SW480 (cell line): ENCODE measurements at regions not wholly inside any gene's neighbourhood (a gene's known extent, or its start where the extent isn't known, plus 50 kb on each side); places are given as distances from the start of the nearest gene placed in this dataset.
"Not testable (repeated sequence)": the region's sequence is repeated elsewhere in the genome, so short reads cannot be mapped to it uniquely, and the experiment has no call there.

Experiments
- DNase-seq: peaks from one replicate; pipeline ENCODE4 v3.0.0-alpha.2; 2016; ENCODE audit warnings: low spot score

DNA sequence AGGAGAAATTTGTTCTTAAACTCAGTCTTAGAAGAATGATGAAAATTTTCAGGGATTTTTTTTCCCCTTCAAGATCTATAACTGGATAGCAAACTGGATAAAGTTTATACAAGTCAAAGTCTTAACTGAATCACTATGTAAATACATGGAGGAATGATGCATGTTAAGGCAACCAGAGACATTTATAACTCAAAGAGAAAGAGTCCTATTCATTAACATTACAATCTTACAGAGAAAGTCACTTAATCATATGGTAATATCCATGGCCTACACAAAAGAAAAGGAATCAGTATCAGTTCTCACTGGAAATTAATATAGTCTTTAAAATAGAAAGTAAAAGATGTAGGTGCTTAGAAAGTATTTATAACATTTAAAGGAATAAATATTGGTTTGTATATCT is 869.1 kb downstream of the TBL1XR1 start:
- DNase-seq, result no peak

DNA sequence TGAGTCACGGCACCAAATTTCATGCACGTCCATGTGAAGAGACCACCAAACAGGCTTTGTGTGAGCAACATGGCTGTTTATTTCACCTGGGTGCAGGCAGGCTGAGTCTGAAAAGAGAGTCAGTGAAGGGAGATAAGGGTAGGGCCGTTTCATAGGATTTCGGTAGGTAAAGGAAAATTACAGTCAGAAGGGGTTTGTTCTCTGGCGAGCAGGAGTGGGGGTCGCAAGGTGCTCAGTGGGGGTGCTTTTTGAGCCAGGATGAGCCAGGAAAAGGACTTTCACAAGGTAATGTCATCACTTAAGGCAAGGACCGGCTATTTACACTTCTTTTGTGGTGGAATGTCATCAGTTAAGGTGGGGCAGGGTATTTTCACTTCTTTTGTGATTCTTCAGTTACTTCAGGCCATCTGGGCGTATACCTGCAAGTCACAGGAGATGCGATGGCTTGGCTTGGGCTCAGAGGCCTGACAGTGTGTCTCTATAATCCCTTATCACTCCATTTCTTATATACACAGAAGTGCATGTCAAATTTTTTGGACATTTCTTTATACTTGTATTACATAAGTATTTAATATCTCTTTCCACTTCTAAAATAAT is 870.3 kb downstream of the TBL1XR1 start:
- not testable (repeated sequence) for DNase-seq

DNA sequence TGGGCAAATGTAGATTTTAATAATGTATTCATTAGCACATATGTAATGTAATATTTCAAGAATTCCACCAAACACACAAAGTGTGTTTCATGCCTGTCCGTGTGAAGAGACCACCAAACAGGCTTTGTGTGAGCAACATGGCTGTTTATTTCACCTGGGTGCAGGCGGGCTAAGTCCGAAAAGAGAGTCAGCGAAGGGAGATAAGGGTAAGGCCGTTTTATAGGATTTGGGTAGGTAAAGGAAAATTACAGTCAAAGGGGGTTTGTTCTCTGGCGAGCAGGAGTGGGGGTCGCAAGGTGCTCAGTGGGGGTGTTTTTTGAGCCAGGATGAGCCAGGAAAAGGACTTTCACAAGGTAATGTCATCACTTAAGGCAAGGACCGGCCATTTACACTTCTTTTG is 875.8 kb downstream of the TBL1XR1 start:
- not testable (repeated sequence) for DNase-seq

DNA sequence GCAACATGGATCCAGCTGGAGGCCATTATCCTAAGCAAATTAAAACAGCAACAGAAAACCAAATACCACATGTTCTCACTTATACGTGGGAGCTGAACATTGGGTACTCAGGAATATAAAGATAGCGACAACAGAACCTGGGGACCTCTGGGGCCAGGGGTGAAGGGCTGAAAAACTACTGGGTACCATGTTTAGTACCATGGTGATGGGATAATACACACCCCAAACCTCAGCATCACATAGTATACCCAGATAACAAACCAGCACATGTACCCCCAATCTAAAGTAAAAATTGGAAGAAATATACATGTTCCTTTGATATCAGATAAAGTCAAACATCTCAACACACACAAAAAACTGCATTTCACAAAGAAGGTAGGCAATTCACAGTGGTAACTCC is 876.2 kb downstream of the TBL1XR1 start:
- no peak for DNase-seq

DNA sequence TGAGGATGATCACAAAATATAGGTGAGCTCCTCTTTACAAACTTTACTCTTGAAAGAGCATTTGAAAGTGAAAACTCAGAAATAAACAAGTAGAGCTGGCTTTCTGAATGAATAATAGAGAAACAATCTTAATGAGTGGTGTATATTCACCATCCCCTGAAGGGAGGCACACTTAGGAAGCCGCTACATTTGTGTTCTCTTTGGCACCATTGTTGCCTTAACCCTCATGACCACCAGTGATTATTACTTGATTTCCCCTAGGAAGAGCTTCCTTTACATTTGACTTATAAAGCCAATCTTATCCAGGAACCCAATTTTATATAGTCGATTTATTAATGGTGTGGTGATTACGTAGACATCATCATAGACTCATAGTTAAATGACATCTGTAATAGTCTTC is 883.9 kb downstream of the TBL1XR1 start:
- no peak for DNase-seq

DNA sequence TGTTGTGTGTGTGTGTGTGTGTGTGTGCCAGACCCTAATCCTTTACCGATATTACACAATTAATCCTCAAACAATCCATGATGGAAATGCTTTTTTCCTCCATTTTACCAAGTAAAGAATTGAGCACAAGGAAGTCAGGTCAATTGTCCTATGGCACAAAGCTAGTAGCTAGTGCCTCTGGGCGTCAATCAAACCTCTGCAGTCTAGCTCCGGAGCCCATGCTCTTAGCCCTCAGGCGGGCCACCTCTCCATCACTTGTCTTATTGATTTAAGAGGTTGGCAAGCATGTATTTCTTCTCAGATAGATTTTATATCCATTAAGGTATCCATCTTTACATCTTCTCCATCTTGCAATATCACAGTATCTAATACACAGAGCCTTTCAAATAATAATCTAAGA is 886.6 kb downstream of the TBL1XR1 start:
- DNase-seq, result no peak

DNA sequence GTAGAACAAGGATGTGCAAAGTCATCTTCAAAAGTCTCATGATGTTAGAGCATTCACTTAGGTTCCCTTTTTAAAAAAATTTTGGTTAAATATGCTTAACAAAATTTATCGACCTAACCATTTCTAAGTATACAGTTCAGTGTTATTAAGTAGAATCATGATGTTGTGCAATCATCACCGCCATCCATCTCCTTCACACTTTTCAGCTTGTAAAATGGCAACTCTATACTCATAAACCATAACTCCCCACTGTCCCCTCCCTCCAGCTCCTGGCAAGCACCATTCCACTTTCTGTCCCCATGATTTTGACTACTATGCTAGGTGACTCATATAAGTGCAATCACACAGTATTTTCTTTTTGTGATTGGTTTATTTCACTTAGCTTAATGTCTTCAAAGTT is 895.0 kb downstream of the TBL1XR1 start:
- no peak for DNase-seq

DNA sequence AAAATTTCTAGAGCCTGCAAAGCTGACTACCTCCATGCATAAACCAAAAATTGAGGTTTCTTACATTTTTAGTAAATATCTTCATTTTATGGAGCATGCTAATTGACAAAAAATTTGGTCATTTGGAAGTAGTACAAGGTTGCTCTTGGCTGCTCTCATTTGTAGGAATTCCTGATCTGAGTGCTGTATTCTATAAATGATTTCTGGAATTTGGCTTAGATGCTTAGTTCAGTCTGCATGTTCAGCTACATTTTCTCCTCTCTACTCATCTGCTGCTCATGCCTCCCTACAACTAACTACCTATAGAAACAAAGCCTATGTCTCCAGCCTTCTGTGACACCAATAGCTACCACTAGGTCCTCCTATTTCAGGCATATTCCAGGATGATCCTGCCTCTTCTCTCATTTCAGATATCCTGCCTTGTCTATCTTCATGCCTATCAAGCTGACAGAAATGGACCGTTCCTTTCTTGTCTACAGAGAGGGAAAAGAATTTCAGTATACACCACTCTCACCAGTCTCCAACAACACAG is 901.1 kb downstream of the TBL1XR1 start:
- DNase-seq, result no peak

DNA sequence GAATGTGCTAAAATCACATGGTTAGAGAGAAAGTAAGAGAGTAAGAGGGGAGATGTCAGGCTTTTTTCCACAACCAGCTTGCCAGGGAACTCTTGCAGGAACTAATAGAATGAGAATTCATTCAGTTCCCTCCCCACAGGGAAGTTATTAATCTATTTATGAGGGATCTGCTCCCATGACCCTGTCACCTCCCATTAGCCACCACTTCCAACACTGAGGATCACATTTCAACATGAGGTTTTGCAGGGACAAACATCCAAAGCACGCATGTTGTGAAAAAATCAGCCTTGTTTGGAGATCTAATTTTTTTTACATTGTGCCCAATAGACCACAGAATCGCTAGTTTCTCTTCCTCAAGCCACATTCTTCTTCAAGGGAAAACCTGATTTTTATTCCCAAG is 904.0 kb downstream of the TBL1XR1 start:
- DNase-seq, result no peak

DNA sequence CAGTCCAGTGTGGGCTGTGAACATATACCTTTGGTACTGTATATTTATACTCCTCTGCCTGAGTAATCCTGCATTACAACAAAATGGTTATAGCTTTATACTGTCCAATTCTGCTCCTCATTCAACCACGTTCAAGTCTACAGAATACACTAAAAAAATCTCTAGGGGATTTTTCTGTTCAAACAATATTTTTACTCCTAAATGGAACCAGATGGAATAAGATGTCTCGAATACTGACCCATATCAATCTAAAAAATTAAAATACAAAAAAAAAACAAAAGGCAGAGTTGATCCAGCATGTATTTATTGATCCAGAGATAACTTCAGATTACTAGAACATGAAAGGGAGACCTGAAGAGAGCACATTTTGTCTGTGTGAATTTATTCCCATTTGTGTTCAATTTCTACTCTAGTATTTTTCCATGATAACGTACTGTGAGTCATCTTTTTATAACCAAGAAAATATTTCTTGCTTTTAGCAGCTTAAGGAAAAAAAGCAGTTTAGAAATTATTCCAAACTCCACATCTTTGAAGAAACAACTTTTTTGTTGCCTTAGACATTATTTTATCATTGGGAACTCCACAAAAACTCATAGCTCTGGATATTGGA is 910.7 kb downstream of the TBL1XR1 start:
- DNase-seq, result no peak

DNA sequence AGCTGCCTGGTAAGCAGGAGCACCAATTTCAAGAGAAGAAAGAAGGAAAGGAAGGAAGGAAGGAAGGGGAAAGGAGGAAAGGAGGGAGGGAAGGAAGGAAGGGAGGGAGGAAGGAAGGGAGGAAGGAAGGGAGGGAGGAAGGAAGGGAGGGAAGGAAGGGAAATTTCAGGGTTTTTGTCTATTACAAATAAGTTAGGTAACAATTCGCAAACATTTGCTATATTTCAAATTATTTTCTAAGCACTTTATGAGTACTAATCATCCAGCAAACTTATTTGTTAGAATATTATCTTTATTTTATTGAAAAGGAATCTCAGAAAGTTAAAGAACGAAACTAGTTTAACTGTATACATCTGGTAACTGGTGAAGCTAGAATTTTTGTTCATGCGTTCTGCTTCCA is 921.7 kb downstream of the TBL1XR1 start:
- DNase-seq, result no peak

DNA sequence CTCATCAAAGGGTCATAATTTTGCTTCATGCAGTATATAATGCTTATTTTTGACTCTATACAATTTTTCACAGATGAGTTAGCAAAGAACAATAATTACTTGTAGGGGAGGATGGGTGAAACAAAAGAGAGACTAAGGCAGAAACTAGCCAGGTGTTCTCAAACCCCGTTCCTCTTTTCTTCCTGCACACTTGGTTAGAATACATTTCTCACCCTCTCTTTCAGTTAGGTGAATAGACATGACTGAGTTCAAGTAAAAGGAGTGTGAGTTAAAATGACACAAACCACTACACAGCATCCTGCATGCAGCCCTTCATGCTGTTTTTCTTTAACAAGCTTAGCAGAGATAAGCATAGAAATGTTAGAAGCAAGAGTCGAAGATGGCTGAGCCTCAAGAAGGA is 922.2 kb downstream of the TBL1XR1 start:
- no peak for DNase-seq

DNA sequence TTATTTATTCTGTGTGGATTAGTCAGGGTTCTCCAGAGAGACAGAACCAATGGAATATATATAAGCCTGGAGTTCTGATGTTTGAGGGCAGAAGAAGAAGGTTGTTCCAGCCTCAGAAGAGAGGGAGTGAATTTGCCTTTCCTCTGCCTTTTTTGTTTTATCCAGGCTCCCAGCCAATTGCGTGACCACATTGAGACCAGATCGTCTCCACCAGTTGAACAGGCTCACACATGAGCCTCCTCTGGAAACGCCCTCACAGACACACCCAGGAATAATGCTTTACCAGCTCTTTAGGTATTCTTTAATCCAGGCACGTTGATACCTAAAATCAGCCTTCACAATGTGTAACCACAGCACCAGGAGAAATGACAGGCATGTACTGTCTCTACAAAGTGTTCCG is 923.1 kb downstream of the TBL1XR1 start:
- DNase-seq, result no peak

DNA sequence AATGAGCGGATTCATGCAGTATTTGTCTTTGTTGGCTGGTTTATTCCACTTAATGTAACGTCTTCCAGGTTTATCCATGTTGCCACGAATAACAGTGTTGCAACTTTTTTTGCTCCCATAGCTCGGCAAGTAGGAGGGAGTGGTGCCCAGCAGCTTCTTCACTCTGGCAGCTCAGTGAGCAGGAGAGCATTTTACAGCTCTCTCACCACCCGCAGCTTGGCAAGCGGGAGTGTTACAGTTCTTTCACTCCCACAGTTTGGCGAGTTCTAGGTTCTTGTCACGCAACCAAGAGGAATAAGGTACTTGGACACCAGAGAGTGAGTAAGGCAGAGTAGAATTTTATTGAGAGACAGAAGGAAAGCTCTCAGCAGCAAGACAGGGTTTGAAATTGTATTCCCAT is 935.2 kb downstream of the TBL1XR1 start:
- DNase-seq, result no peak

DNA sequence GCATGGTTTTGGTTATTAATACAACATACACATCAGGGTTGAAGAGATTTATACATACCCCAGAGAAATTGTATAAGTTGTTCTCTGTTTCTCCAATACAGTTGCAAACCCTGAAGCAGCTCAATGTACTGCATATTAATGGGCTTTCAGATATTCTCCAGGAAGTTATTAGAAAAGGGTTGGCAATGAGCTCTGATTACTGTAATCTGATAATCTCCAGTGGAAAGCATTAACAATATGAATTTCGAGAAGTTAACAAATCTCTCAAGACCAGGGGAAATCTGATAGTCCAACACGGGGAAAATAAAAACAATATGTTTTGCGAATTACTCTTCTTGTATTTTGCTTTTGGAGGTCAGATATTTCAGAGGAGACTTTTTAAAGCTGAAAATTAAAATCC is 950.1 kb downstream of the TBL1XR1 start:
- no peak for DNase-seq

DNA sequence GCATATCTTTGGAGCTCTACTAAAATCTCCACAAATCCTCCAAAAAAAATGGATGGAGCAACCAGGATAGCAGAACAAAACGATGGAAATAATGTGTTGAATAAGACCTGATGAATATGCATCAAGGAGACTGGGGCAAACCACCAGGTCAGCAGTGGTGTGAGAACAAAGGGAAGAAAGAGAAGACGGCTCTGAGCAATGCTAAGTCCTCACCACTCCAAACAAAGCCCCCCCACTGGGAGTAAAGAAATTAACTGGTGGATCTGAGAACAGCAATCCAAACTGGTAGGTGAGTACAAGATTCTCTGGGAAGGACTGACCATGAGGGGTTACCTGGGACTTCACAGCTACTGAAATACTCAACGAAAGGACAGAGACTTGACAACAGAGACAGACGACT is 977.3 kb downstream of the TBL1XR1 start:
- DNase-seq, result no peak

DNA sequence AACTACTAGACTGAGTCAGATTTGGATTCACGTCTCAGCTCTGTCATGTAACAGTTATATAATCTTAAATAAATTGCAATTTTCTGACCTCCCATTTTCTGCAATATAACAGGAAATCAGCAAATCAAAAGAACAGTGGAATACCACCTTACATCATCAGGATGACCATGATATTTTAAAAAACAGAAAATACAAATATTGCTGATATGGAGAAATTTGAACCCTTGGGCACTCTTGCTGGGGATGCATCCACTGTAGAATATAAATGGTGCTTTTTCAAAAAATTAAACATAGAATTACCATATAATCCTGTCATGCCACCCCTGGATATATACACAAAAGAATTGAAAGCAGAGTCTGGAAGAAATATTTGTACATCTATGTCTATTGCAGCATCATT is 982.5 kb downstream of the TBL1XR1 start:
- DNase-seq, result no peak

DNA sequence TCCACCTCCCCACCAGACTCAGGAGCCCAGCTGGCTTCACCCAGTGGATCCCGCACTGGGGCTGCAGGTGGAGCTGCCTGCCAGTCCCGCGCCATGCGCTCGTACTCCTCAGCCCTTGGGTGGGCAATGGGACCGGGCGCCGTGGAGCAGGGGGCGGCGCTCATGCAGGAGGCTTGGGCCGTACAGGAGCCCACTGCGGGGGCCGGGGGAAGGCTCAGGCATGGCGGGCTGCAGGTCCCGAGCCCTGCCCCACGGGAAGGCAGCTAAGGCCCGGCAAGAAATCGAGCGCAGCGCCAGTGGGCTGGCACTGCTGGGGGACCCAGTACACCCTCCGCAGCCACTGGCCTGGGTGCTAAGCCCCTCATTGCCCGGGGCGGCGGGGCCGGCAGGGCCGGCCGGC is 984.0 kb downstream of the TBL1XR1 start:
- DNase-seq, result not testable (repeated sequence)

DNA sequence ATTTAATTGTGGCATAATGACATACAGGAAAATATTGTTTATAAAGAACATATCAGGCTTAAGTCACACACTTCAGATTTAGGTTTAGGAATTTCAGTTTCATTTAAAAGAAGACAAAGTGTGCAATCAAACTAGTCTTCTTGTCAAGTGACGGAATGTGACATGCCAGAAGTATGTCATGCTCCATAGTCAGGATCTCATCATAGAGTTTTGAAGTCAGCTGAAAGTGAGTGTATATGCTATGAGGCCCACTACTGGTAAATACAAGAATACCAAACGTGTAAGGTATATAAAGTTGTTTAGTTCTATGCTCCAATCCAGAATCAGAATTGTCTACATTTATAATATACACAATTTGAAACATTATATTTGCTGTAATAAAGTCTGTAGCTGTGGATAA is 988.4 kb downstream of the TBL1XR1 start:
- DNase-seq, result no peak

DNA sequence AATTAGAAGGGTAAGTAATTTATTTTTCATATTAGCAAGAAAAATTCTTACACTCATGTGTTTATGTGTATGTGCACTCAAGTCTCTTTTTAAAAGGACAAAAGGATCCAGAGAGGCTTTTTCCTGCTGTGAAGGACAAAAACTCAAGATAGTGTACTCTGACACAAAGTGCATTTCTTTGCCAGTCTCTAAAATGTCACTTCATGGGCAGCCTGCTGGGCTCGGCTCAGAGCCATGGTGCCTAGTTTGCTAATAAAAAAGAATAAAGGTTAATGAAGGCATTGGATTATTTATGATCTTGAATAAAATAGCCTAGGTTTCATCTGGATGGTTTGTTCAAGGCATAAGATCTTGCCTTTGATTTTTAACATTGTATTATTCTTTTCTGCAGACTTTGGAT is 989.0 kb downstream of the TBL1XR1 start:
- no peak for DNase-seq

DNA sequence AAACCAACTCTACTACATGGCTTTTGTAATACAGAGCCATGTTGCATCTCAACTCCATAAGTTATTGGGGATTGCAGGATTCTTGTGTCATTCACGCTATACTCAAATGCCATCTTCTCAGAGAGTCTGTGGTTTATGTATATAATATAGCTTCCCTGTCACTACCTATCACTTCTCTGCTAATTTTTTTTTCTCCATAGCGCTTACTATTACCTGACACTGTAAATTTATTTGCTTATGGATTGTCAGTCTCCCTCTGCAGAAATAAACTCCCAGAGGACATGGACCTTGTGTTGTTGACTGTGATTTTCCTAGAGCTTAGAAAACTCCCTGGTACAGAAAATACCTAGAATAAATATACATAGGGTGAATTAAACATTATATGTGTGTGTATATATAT is 990.5 kb downstream of the TBL1XR1 start:
- no peak for DNase-seq

DNA sequence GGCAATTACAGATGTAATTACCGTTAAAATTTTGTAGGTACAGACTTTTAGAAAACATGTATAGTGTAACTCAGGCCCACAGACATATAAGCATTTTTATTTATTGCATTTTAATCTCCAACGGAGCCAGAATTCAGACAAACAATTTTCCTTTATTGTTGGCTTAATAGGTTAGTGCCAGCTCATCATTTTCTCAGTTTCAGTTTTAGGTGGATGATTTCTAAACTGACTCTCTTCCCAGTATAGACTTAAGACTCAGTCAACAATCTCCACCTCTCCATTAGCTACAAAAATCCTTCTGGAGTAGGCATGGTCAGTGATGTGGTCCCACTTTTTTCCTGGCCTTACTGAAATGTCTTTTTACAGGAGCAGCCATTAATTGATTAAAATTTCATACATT is 994.6 kb downstream of the TBL1XR1 start:
- no peak for DNase-seq

DNA sequence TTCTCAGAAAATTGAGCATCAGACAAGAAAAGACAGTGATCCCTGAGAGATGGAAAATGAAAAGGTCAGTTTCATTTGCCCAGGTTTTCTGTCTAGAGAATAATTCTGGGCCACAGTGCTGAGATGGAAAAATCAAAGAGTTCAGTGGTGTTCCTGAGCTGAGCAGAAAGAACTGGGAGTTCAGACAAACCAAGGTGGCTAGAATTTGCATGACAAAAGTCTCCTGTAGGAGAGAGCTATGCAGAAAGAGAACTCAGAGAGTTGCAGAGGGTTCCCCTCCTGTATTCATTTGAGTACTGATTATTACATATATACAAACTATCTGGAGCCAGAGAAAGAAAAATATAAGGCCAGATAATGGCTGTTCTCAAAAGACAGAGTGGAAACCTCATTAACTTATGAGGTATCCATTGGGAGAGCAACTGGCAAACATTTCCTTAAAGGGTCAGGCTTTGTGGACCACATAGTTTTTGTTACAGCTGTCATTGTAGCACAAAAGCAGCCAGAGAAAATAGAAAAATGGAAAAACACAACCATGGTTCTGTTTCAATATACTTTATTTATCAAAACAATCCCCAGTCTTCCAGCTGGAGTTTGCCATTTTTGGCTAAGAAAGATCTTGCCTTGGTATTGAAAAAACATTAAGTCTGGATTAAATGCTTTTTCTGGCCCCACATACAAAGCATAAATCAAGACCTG is 1004.1 kb downstream of the TBL1XR1 start:
- DNase-seq, result no peak

DNA sequence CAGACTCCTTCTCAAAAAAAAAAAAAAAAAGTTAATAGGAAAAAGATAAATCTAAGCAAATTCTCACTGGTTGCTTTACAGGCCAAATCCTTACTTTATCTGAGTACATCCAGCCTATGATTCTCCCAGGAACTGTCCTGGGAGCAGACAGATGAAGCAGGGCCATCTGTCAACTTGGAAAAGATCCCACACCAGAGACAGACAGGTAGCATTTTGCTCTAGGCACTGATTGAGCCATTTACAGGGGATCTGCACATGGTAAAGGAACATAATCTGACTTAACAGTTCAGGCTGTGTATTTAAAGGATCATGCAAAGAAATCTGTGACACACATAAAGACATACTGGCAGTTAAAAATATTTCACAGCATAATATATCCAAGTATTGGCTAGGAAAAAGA is 1006.5 kb downstream of the TBL1XR1 start:
- no peak for DNase-seq
